ENCODE measurements at regions not wholly inside any gene's neighbourhood (a gene's known extent, or its start where the extent isn't known, plus 50 kb on each side); places are given as distances from the start of the nearest gene placed in this dataset.

DNA sequence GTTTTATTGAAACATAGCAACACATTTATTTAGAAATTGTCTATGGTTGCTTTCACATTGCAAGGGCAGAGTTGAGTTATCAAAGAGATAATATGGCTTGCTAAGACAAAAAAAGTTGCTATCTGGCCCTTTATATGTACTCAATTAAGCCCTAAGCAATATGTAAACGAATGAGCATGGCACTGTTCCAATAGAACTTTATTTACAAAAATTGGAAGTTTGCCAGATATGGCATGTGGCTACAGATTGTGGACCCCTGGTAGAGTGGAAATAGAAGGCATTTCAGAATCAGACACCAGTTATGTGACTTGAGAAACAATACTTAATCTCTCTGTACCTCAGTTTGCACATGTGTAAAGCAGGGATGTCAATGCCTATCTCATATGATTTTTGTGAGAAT is 515.6 kb upstream of the SGO1 start:
- Histone ChIP-seq H3K27ac (no peak overlapping the region), H3K9me3 (no peaks in the 10 kb centered on the region), H3K4me3 (no peak overlapping the region), H3K36me3 (no peaks in the 10 kb centered on the region), H3K27me3 (no peaks in the 10 kb centered on the region), H3K4me1 (no peaks in the 10 kb centered on the region)
- intact Hi-C loops (cut with DNase I; ENCODE audit: low total_unique reads), result no loop called here
- TF ChIP-seq POLR2AphosphoS5 (IDR thresholded peaks at IDR 0.05), result no peak
- TF ChIP-seq, protein P1, sequence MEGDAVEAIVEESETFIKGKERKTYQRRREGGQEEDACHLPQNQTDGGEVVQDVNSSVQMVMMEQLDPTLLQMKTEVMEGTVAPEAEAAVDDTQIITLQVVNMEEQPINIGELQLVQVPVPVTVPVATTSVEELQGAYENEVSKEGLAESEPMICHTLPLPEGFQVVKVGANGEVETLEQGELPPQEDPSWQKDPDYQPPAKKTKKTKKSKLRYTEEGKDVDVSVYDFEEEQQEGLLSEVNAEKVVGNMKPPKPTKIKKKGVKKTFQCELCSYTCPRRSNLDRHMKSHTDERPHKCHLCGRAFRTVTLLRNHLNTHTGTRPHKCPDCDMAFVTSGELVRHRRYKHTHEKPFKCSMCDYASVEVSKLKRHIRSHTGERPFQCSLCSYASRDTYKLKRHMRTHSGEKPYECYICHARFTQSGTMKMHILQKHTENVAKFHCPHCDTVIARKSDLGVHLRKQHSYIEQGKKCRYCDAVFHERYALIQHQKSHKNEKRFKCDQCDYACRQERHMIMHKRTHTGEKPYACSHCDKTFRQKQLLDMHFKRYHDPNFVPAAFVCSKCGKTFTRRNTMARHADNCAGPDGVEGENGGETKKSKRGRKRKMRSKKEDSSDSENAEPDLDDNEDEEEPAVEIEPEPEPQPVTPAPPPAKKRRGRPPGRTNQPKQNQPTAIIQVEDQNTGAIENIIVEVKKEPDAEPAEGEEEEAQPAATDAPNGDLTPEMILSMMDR (IDR thresholded peaks at IDR 0.05), result no peak
- TF ChIP-seq POLR2A (IDR thresholded peaks at IDR 0.05), result no peak
- no peak for DNase-seq (ENCODE audit: low spot score in 2 of 2)

DNA sequence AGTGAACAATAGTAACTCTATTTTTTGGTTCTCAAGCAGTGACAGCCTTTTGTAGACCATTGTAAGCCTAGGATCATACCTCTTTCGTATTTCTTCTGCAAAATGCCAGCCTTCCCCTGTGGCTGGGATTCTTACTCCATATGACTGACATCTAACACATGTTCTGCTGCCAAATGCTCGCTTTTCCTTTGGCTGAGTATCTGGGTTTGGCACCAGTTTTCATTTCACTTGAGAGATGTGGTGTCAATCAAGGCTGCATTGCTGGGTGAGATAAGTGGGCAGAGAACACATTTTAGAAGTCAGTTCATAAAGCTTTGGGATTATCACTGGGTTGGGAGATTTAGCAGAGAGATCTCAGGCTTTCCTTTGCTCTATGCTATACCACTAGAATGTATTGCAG is 514.7 kb upstream of the SGO1 start:
- Histone ChIP-seq H3K9me3 (no peaks in the 10 kb centered on the region), H3K36me3 (no peaks in the 10 kb centered on the region), H3K4me3 (no peak overlapping the region), H3K4me1 (no peaks in the 10 kb centered on the region), H3K27me3 (no peaks in the 10 kb centered on the region), H3K27ac (no peak overlapping the region)
- TF ChIP-seq, protein P1 (IDR thresholded peaks at IDR 0.05), result no peak
- TF ChIP-seq POLR2A (IDR thresholded peaks at IDR 0.05) (no peak), POLR2AphosphoS5 (IDR thresholded peaks at IDR 0.05) (no peak)
- DNase-seq (ENCODE audit: low spot score in 2 of 2), result no peak
- intact Hi-C loops (cut with DNase I; ENCODE audit: low total_unique reads), result no loop called here

DNA sequence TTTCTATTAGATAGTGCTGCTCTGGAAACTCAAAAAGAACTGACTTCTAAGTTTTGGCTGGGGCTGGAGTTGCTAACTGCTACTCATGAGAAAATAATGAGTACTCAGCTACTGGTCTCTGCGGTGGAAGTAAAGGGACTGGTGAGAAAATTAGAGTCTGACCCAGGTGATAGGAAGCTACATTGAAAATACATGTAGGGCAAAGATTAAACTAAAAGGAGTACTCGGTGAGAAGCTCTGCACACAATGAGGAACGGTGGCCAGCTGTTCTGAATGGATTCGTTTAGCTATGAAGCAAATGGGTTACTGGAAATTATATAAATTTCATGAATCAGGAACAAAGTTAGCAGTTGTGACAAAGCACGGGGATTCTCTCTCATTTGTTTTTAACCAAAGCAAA is 512.9 kb upstream of the SGO1 start:
- TF ChIP-seq POLR2AphosphoS5 (IDR thresholded peaks at IDR 0.05) (no peak), POLR2A (IDR thresholded peaks at IDR 0.05) (no peak)
- TF ChIP-seq, protein P1 (IDR thresholded peaks at IDR 0.05), result no peak
- Histone ChIP-seq H3K36me3 (no peaks in the 10 kb centered on the region), H3K27me3 (no peaks in the 10 kb centered on the region), H3K4me1 (no peaks in the 10 kb centered on the region), H3K4me3 (no peak overlapping the region), H3K9me3 (no peaks in the 10 kb centered on the region), H3K27ac (no peak overlapping the region)
- intact Hi-C loops (cut with DNase I; ENCODE audit: low total_unique reads), result no loop called here
- no peak for DNase-seq (ENCODE audit: low spot score in 2 of 2)

DNA sequence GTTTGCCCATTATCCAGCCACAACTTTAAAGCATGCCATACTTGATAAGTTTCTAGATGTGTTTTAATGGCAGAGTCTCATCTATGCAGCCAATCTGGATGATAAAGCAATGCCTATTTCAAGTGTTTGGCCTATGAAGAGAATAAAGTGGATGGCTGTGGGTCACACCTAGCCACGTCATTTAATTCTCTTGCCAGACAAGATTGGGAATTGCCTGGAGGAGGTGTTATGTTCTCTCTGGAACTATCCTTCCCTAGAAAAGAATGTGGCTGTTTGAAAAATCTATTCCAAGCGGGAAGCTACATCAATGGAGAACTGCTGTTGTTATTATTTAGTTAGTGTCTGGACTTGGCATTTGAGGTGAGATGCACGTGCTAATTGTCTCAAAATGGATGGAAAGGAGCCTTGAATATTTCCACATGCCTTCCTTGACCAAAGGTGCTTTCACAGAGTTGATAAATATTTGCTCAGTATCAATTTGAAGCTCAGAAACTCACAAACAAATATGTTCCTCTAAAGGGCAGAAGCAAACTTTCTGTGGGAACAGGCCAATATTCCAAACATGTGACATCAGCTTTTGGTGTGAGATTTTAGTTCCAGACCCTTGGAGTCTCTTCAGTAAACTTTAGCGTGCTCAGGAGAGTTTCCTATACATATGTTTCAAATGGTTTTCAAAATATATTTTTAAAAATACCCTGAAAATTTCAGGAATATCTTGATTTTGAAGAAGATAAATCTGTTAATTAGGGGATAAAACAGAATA is 510.6 kb upstream of the SGO1 start:
- intact Hi-C loops (cut with DNase I; ENCODE audit: low total_unique reads), result no loop called here
- no peak for TF ChIP-seq POLR2AphosphoS5 (IDR thresholded peaks at IDR 0.05)
- no peak for TF ChIP-seq POLR2A (IDR thresholded peaks at IDR 0.05)
- TF ChIP-seq, protein P1 (IDR thresholded peaks at IDR 0.05), result no peak
- H3K27ac ChIP-seq, result no peak overlapping the region

DNA sequence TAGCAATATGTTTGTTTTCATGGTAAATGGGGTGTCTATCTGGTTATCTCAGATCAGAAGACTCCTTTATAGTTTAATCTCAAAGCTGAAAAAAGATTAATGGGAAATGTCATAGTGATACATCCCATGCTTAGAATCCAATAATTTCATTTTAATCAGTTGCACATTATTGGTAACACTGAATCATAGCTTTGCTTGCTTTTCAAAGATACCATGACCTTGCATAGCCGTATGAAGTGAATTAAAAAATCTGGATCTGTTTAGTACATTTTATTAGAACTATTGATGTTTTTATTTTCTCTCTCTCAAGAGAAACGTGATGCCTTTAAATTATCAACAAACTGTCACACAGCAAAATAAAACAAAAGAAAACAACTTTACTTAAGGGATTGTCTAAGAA is 506.7 kb upstream of the SGO1 start:
- no peak for TF ChIP-seq POLR2A (IDR thresholded peaks at IDR 0.05)
- no peak for TF ChIP-seq POLR2AphosphoS5 (IDR thresholded peaks at IDR 0.05)
- TF ChIP-seq, protein P1 (IDR thresholded peaks at IDR 0.05), result no peak
- Histone ChIP-seq H3K27ac (no peak overlapping the region), H3K4me1 (no peaks in the 10 kb centered on the region), H3K27me3 (no peaks in the 10 kb centered on the region), H3K9me3 (no peaks in the 10 kb centered on the region), H3K4me3 (no peak overlapping the region), H3K36me3 (no peaks in the 10 kb centered on the region)
- no peak for DNase-seq (ENCODE audit: low spot score in 2 of 2)
- intact Hi-C loops (cut with DNase I; ENCODE audit: low total_unique reads), result no loop called here

More for the DNA sequence above, 510.6 kb upstream of the SGO1 start:
- no peak for DNase-seq (ENCODE audit: low spot score in 2 of 2)
- Histone ChIP-seq H3K4me1 (no peaks in the 10 kb centered on the region), H3K9me3 (no peaks in the 10 kb centered on the region), H3K4me3 (no peak overlapping the region), H3K27me3 (no peaks in the 10 kb centered on the region), H3K36me3 (no peaks in the 10 kb centered on the region)
